ENCODE measurements at regions not wholly inside any gene's neighbourhood (a gene's known extent, or its start where the extent isn't known, plus 50 kb on each side); places are given as distances from the start of the nearest gene placed in this dataset.

DNA sequence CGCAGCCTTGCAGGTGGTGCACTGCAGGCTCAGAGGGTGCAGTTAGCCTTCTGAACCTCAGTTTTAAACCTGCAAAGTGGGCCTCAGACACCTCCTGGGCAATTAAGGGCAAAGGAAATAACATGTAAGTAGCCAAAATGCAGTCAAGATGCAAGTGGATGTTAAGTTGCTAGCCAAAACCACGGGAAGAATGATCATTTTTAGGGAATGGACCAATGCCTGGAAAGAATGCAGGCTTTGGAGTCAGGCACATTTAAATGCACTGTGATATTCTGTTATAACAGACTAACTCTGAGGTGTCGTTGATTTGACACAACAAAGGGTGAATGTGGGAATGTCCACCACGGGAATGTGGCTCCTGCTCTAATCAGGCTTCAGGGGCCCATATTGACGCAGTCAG, 57.9 kb upstream of the PTGFRN start:
- TF ChIP-seq CTCF (conservative IDR thresholded peaks at IDR 0.05; ENCODE audit: low read depth, low read length): no peak
- TF ChIP-seq, protein P1, sequence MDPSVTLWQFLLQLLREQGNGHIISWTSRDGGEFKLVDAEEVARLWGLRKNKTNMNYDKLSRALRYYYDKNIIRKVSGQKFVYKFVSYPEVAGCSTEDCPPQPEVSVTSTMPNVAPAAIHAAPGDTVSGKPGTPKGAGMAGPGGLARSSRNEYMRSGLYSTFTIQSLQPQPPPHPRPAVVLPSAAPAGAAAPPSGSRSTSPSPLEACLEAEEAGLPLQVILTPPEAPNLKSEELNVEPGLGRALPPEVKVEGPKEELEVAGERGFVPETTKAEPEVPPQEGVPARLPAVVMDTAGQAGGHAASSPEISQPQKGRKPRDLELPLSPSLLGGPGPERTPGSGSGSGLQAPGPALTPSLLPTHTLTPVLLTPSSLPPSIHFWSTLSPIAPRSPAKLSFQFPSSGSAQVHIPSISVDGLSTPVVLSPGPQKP (IDR thresholded peaks at IDR 0.05; ENCODE audit: borderline replicate concordance, low read depth, low read length): no peak
- TF ChIP-seq MXI1 (IDR thresholded peaks at IDR 0.05; ENCODE audit: borderline replicate concordance, low read depth, low read length): no peak
- TF ChIP-seq NFE2L2 (IDR thresholded peaks at IDR 0.05; ENCODE audit: low read depth, low read length): no peak
- TF ChIP-seq RCOR1 (IDR thresholded peaks at IDR 0.05; ENCODE audit: insufficient replicate concordance, low read length): no peak
- TF ChIP-seq POLR2A (IDR thresholded peaks at IDR 0.05; ENCODE audit: low read depth, low read length): no peak
- no peak for TF ChIP-seq RAD21 (IDR thresholded peaks at IDR 0.05; ENCODE audit: low read length)
- no peak for TF ChIP-seq CEBPB (IDR thresholded peaks at IDR 0.05; ENCODE audit: low read depth, low read length)
- TF ChIP-seq MAFK (IDR thresholded peaks at IDR 0.05; ENCODE audit: low read depth, low read length): no peak
- TF ChIP-seq FOS (IDR thresholded peaks at IDR 0.05; ENCODE audit: low read depth, low read length): no peak
- no peak for TF ChIP-seq SMC3 (IDR thresholded peaks at IDR 0.05; ENCODE audit: low read depth, low read length)

Data from IMR-90 (cell line).